H1 (cell line): ENCODE measurements at regions not wholly inside any gene's neighbourhood (a gene's known extent, or its start where the extent isn't known, plus 50 kb on each side); places are given as distances from the start of the nearest gene placed in this dataset.

Experiments
- CTCF ChIA-PET: fragments of 300-600 bp; sonication (Branson Sonifier 250); formaldehyde crosslinking; loops from one replicate; lab custom pipeline; 2021; ENCODE audit not compliant: partially characterized antibody; lab: Charles Lee
- POLR2A ChIA-PET: fragments of 300-600 bp; sonication (Branson Sonifier 250); formaldehyde crosslinking; loops from one replicate; lab custom pipeline; 2021; ENCODE audit warnings: inconsistent platforms; ENCODE audit not compliant: partially characterized antibody; lab: Charles Lee
- DNase-seq, 2 experiments: peaks; one replicate each; pipeline versions ENCODE4 v3.0.0 to v3.0.0-alpha.2; 2010 to 2022; ENCODE audit warnings: low spot score in 2 of 2, low read depth in 1 of 2, mixed read lengths in 1 of 2
- FAIRE-seq: peaks from 2 replicates; lab custom pipeline; 2011; peaks lifted over from hg19 to GRCh38; lab: Jason Lieb, UNC
- H2AFZ ChIP-seq: 2 replicates; pipeline ENCODE4 v1.8.1; 2012; ENCODE audit warnings: low read length, inconsistent platforms
- H2AK5ac ChIP-seq: 2 replicates; pipeline ENCODE4 v1.6.1; 2013; ENCODE audit warnings: low read depth, low read length
- H2BK120ac ChIP-seq: replicated peaks from 2 replicates; pipeline ENCODE3; 2013; ENCODE audit warnings: low read depth, low read length, inconsistent platforms
- H2BK12ac ChIP-seq: 2 replicates; pipeline ENCODE4 v1.6.1; 2013; ENCODE audit warnings: low read depth, low read length
- H2BK15ac ChIP-seq: 2 replicates; pipeline ENCODE4 v1.6.1; 2013; ENCODE audit warnings: low read length
- H2BK20ac ChIP-seq: 2 replicates; pipeline ENCODE4 v1.6.1; 2013; ENCODE audit warnings: low read length
- H2BK5ac ChIP-seq: 2 replicates; pipeline ENCODE4 v1.6.1; 2013; ENCODE audit warnings: low read depth, low read length
- H3K14ac ChIP-seq: 2 replicates; pipeline ENCODE4 v1.6.1; 2013; ENCODE audit warnings: inconsistent platforms; ENCODE audit not compliant: insufficient read length
- H3K18ac ChIP-seq: 2 replicates; pipeline ENCODE4 v1.6.1; 2013; ENCODE audit warnings: low read length; ENCODE audit errors: extremely low read depth
- H3K23ac ChIP-seq: 2 replicates; pipeline ENCODE4 v1.6.1; 2013; ENCODE audit warnings: inconsistent platforms; ENCODE audit not compliant: insufficient read length
- H3K23me2 ChIP-seq: 2 replicates; pipeline ENCODE4 v1.6.1; 2013; ENCODE audit warnings: low read depth, low read length
- H3K27ac ChIP-seq: 2 replicates; pipeline ENCODE4 v1.6.1; 2011; ENCODE audit warnings: low read depth, low read length, inconsistent platforms
- H3K27me3 ChIP-seq, 4 experiments: replicated peaks in 1 of 4; 1 replicate in 1 of 4; 2 replicates in 3 of 4; pipeline versions ENCODE4 v1.6.1 to v1.8.1; 2011 to 2013; ENCODE audit warnings: low read length in 3 of 4, mild to moderate bottlenecking in 3 of 4, inconsistent platforms in 2 of 4, mixed read lengths in 2 of 4, moderate library complexity in 1 of 4; ENCODE audit not compliant: control insufficient read depth in 3 of 4, insufficient read depth in 3 of 4; ENCODE audit errors: extremely low read depth in 1 of 4
- H3K36me3 ChIP-seq, 4 experiments: 2 replicates each; pipeline versions ENCODE4 v1.6.1 to v1.8.1; 2011 to 2013; ENCODE audit warnings: mild to moderate bottlenecking in 4 of 4, low read length in 3 of 4, moderate library complexity in 2 of 4, control low read depth in 1 of 4, inconsistent platforms in 1 of 4; ENCODE audit not compliant: insufficient read depth in 4 of 4, control insufficient read depth in 2 of 4
- H3K4ac ChIP-seq: replicated peaks from 2 replicates; pipeline ENCODE3; 2013; ENCODE audit warnings: low read length, low read depth, mixed read lengths, inconsistent platforms; ENCODE audit not compliant: insufficient read length
- H3K4me1 ChIP-seq, 4 experiments: replicated peaks in 1 of 4; 1 replicate in 1 of 4; 2 replicates in 3 of 4; pipeline versions ENCODE4 v1.6.1 to v1.8.1; 2011 to 2013; ENCODE audit warnings: low read length in 3 of 4, inconsistent platforms in 2 of 4, mixed read lengths in 1 of 4; ENCODE audit not compliant: insufficient read depth in 4 of 4, control insufficient read depth in 3 of 4
- H3K4me2 ChIP-seq, 2 experiments: 2 replicates each; pipeline versions ENCODE4 v1.6.1 to v1.8.1; 2011 to 2013; ENCODE audit warnings: low read depth in 2 of 2, low read length in 2 of 2, control low read depth in 1 of 2, inconsistent platforms in 1 of 2, mild to moderate bottlenecking in 1 of 2; ENCODE audit not compliant: insufficient read depth in 1 of 2
- H3K4me3 ChIP-seq, 4 experiments: fragments of 200-600, 300-600 bp in 1 of 4; sonication (generic), shearing (Covaris generic), sonication (Bioruptor Twin) in 1 of 4; 2 replicates each; pipeline versions ENCODE4 v1.5.1 to v1.8.1; 2011 to 2016; ENCODE audit warnings: low read length in 4 of 4, low read depth in 3 of 4, control low read depth in 2 of 4, inconsistent platforms in 2 of 4, mild to moderate bottlenecking in 2 of 4, mixed read lengths in 1 of 4, moderate library complexity in 1 of 4; ENCODE audit not compliant: insufficient read depth in 2 of 4; ENCODE audit errors: extremely low read depth in 1 of 4
- H3K56ac ChIP-seq: replicated peaks from 2 replicates; pipeline ENCODE3; 2013; ENCODE audit warnings: low read depth, mild to moderate bottlenecking, mixed read lengths, low read length, inconsistent platforms; ENCODE audit not compliant: insufficient read length
- H3K79me1 ChIP-seq: 2 replicates; pipeline ENCODE4 v1.6.1; 2013; ENCODE audit warnings: low read depth, low read length, control low read depth
- H3K79me2 ChIP-seq, 2 experiments: 2 replicates each; pipeline versions ENCODE4 v1.6.1 to v1.8.1; 2012 to 2013; ENCODE audit warnings: low read length in 2 of 2, mild to moderate bottlenecking in 2 of 2, inconsistent platforms in 1 of 2; ENCODE audit not compliant: insufficient read depth in 2 of 2, control insufficient read depth in 1 of 2
- H3K9ac ChIP-seq, 4 experiments: replicated peaks in 1 of 4; 1 replicate in 1 of 4; 2 replicates in 3 of 4; pipeline versions ENCODE4 v1.6.1 to v1.8.1; 2011 to 2013; ENCODE audit warnings: low read depth in 3 of 4, low read length in 3 of 4, control low read depth in 2 of 4, mild to moderate bottlenecking in 2 of 4, moderate library complexity in 2 of 4, inconsistent platforms in 1 of 4; ENCODE audit errors: extremely low read depth in 1 of 4
- H3K9me3 ChIP-seq, 2 experiments: 2 replicates each; pipeline versions ENCODE4 v1.6.1 to v1.8.1; 2012 to 2013; ENCODE audit warnings: mild to moderate bottlenecking in 2 of 2, moderate library complexity in 2 of 2, control low read depth in 1 of 2, inconsistent platforms in 1 of 2, low read depth in 1 of 2, low read length in 1 of 2, mixed read lengths in 1 of 2; ENCODE audit not compliant: insufficient read depth in 2 of 2
- H4K20me1 ChIP-seq, 2 experiments: replicated peaks in 1 of 2; 2 replicates each; pipeline versions ENCODE3 to v1.8.1; 2011 to 2013; ENCODE audit warnings: inconsistent platforms in 2 of 2, low read length in 2 of 2, mild to moderate bottlenecking in 1 of 2; ENCODE audit not compliant: insufficient read depth in 2 of 2, control insufficient read depth in 1 of 2
- H4K5ac ChIP-seq: 2 replicates; pipeline ENCODE4 v1.6.1; 2013; ENCODE audit warnings: low read length, low read depth, mixed read lengths, inconsistent platforms; ENCODE audit not compliant: insufficient read length
- H4K8ac ChIP-seq: 2 replicates; pipeline ENCODE4 v1.8.0; 2013; ENCODE audit warnings: mild to moderate bottlenecking, moderate library complexity, low read length, inconsistent platforms; ENCODE audit not compliant: insufficient read depth; ENCODE audit errors: extremely low read depth
- H4K91ac ChIP-seq: replicated peaks from 2 replicates; pipeline ENCODE3; 2013; ENCODE audit warnings: low read length, mixed read lengths, inconsistent platforms; ENCODE audit not compliant: insufficient read length
- BCL11A ChIP-seq, 2 experiments: IDR thresholded peaks; one replicate each; pipeline ENCODE4 v1.6.1; 2011; ENCODE audit warnings: low read depth in 2 of 2, low read length in 2 of 2, mild to moderate bottlenecking in 2 of 2
- EZH2 ChIP-seq: fragments of 200-600 bp; sonication (generic); IDR thresholded peaks from 2 replicates; pipeline ENCODE4 v1.7.1; 2012; ENCODE audit warnings: low read depth, mild to moderate bottlenecking, moderate library complexity, low read length, inconsistent platforms; ENCODE audit not compliant: severe bottlenecking
- JUND ChIP-seq: IDR thresholded peaks from 2 replicates; pipeline ENCODE4 v1.6.1; 2011; ENCODE audit warnings: mild to moderate bottlenecking, improper control_type of control experiment, low read length
- KDM1A ChIP-seq: fragments of 200-600, 300-600 bp; sonication (generic); IDR thresholded peaks from 2 replicates; pipeline ENCODE4 v1.7.1; 2016; ENCODE audit warnings: mild to moderate bottlenecking, low read length, borderline replicate concordance
- RBBP5 ChIP-seq: IDR thresholded peaks from 2 replicates; pipeline ENCODE4 v1.7.1; 2012; ENCODE audit warnings: low read depth, mild to moderate bottlenecking, inconsistent platforms, low read length, moderate library complexity, borderline replicate concordance
- RNF2 ChIP-seq: fragments of 200-900, 300-1000 bp; sonication (generic); IDR thresholded peaks from 2 replicates; pipeline ENCODE4 v1.7.1; 2016; ENCODE audit warnings: borderline replicate concordance, low read depth, mild to moderate bottlenecking, antibody characterized with exemption, low read length; ENCODE audit not compliant: poor library complexity, severe bottlenecking; ENCODE audit errors: missing control alignments
- SAP30 ChIP-seq: fragments of 300-600 bp; sonication (generic); IDR thresholded peaks from 2 replicates; pipeline ENCODE4 v1.7.1; 2012; ENCODE audit warnings: low read length, moderate library complexity, mild to moderate bottlenecking, inconsistent platforms; ENCODE audit not compliant: insufficient read depth, insufficient replicate concordance
- ZNF274 ChIP-seq: IDR thresholded peaks from 2 replicates; pipeline ENCODE4 v1.7.0; 2012; ENCODE audit warnings: low read length, borderline replicate concordance; ENCODE audit errors: extremely low read depth
- WGBS, 2 experiments: shearing (Covaris generic) in 1 of 2; methylation state at CpG; one replicate each; pipeline versions ENCODE4 v1.1.6 to v1.1.7; 2013 to 2015; ENCODE audit warnings: low lambda C conversion rate in 2 of 2, mixed read lengths in 2 of 2, inconsistent platforms in 1 of 2, low coverage in 1 of 2, missing lambda C conversion rate in 1 of 2; ENCODE audit not compliant: insufficient replicate concordance in 2 of 2, insufficient coverage in 1 of 2, insufficient read length in 1 of 2; ENCODE audit errors: extremely low coverage in 1 of 2, missing lambda C conversion rate in 1 of 2; 5-methylcytosine and 5-hydroxymethylcytosine counted together
- TF ChIP-seq, protein P1 (sequence below), 3 experiments: IDR thresholded peaks; 1 replicate in 2 of 3; 2 replicates in 1 of 3; pipeline versions ENCODE4 v1.5.1 to v1.6.1; 2011; ENCODE audit warnings: low read length in 3 of 3, mild to moderate bottlenecking in 3 of 3, inconsistent platforms in 2 of 3, low read depth in 1 of 3, moderate library complexity in 1 of 3; ENCODE audit not compliant: insufficient read depth in 1 of 3; ENCODE audit errors: control extremely low read depth in 1 of 3
- TF ChIP-seq, protein P2 (sequence below): IDR thresholded peaks from 2 replicates; pipeline ENCODE4 v1.6.1; 2011; ENCODE audit warnings: low read depth, mild to moderate bottlenecking, low read length; ENCODE audit not compliant: insufficient read depth

DNA sequence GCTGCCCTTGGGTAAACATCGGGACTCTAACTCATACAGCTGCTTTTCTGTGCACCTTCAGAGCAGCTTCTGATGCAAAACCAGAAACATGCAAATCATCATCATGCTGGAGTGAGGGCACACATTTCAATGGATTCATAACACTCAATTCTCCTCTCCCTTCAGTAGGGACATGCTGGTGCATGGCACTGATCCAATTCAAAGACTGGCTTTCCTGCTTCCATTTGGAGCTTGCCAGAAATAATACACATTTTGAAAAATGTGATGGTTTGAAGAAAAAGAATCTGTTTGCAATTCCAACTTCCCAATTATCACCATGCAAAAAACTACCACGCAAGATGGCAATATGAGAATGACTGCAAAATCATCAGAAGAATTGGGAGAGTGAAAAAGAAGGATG lies 65.2 kb upstream of the PDE10A start:
- no peaks in the 10 kb centered on the region for H3K23me2 ChIP-seq
- H3K14ac ChIP-seq: no peak overlapping the region
- WGBS, 2 experiments: 95% methylated on average over 2 of the region's 2 CpGs; no CpG with 5 or more reads in 1 of the 2 experiments
- DNase-seq (no peak), FAIRE-seq (no peak)
- H2BK12ac ChIP-seq: no peak overlapping the region
- no peak overlapping the region for H4K5ac ChIP-seq
- H2BK15ac ChIP-seq: no peak overlapping the region
- no peak overlapping the region for H3K27ac ChIP-seq
- H3K4me1 ChIP-seq: peaks cover 0 to 3% (median 2%) of the 10 kb centered on the region in 4 experiments; a peak in 3 of 7 replicates
- H4K91ac ChIP-seq: no peak overlapping the region
- H3K9me3 ChIP-seq: no peaks in the 10 kb centered on the region
- no peak overlapping the region for H3K18ac ChIP-seq
- H3K9ac ChIP-seq: no peak overlapping the region
- no peak overlapping the region for H2BK20ac ChIP-seq
- H3K36me3 ChIP-seq: no peaks in the 10 kb centered on the region
- no peak overlapping the region for H2BK120ac ChIP-seq
- H3K4me3 ChIP-seq: no peak overlapping the region
- H3K79me1 ChIP-seq: no peaks in the 10 kb centered on the region
- no peak overlapping the region for H2BK5ac ChIP-seq
- no peaks in the 10 kb centered on the region for H3K79me2 ChIP-seq
- H2AFZ ChIP-seq: no peak overlapping the region
- no peak overlapping the region for H3K4me2 ChIP-seq
- no peak overlapping the region for H3K56ac ChIP-seq
- POLR2A ChIA-PET: no interaction called here
- H3K4ac ChIP-seq: no peak overlapping the region
- no peaks in the 10 kb centered on the region for H3K27me3 ChIP-seq
- no peak overlapping the region for H3K23ac ChIP-seq
- peaks cover 0 to 1% of the 10 kb centered on the region in 2 experiments for H4K20me1 ChIP-seq
- CTCF ChIA-PET: interaction anchor here (0.7 to 10.1 kb wide), 9 partner anchors 12 to 123 kb away, joined by 3 to 92 read pairs (median 5); no protein-coding TSS in a partner anchor
- no peak overlapping the region for H2AK5ac ChIP-seq
- no peak overlapping the region for H4K8ac ChIP-seq
- no peak for TF ChIP-seq BCL11A (IDR thresholded peaks at IDR 0.05; ENCODE audit: low read depth in 2 of 2, low read length in 2 of 2)
- TF ChIP-seq JUND: no peak
- no peak for TF ChIP-seq RBBP5
- no peak for TF ChIP-seq SAP30
- no peak for TF ChIP-seq EZH2
- no peak for TF ChIP-seq RNF2
- TF ChIP-seq, protein P1, sequence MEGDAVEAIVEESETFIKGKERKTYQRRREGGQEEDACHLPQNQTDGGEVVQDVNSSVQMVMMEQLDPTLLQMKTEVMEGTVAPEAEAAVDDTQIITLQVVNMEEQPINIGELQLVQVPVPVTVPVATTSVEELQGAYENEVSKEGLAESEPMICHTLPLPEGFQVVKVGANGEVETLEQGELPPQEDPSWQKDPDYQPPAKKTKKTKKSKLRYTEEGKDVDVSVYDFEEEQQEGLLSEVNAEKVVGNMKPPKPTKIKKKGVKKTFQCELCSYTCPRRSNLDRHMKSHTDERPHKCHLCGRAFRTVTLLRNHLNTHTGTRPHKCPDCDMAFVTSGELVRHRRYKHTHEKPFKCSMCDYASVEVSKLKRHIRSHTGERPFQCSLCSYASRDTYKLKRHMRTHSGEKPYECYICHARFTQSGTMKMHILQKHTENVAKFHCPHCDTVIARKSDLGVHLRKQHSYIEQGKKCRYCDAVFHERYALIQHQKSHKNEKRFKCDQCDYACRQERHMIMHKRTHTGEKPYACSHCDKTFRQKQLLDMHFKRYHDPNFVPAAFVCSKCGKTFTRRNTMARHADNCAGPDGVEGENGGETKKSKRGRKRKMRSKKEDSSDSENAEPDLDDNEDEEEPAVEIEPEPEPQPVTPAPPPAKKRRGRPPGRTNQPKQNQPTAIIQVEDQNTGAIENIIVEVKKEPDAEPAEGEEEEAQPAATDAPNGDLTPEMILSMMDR (IDR thresholded peaks at IDR 0.05; ENCODE audit: control extremely low read depth in 1 of 3, insufficient read depth in 1 of 3, low read depth in 1 of 3, low read length in 3 of 3): no peak
- TF ChIP-seq, protein P2, sequence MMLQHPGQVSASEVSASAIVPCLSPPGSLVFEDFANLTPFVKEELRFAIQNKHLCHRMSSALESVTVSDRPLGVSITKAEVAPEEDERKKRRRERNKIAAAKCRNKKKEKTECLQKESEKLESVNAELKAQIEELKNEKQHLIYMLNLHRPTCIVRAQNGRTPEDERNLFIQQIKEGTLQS: no peak
- TF ChIP-seq ZNF274: no peak
- no peak for TF ChIP-seq KDM1A
